Fibroblast of lung (primary cell): ENCODE measurements at regions not wholly inside any gene's neighbourhood (a gene's known extent, or its start where the extent isn't known, plus 50 kb on each side); places are given as distances from the start of the nearest gene placed in this dataset.
A peak's percentile ranks its signal among the peaks of the same experiment; 100 is the strongest.

Source experiments
- DNase-seq, 2 donors: peaks; one replicate each; pipeline versions ENCODE4 v3.0.0 to v3.0.0-alpha.2; 2010; ENCODE audit warnings: low read depth in 2 of 2
- H2AFZ ChIP-seq: 2 replicates; pipeline ENCODE4 v1.5.1; 2012; ENCODE audit warnings: low read length, control low read depth, inconsistent platforms
- H3K27ac ChIP-seq: 2 replicates; pipeline ENCODE4 v1.5.1; 2011; ENCODE audit warnings: low read length, control low read depth; ENCODE audit not compliant: insufficient read depth
- H3K27me3 ChIP-seq: 2 replicates; pipeline ENCODE4 v1.5.1; 2011; ENCODE audit warnings: mild to moderate bottlenecking, low read length; ENCODE audit not compliant: control insufficient read depth, insufficient read depth
- H3K36me3 ChIP-seq: 2 replicates; pipeline ENCODE4 v1.5.1; 2011; ENCODE audit warnings: low read length; ENCODE audit not compliant: control insufficient read depth, insufficient read depth
- H3K4me1 ChIP-seq: 2 replicates; pipeline ENCODE4 v1.5.1; 2011; ENCODE audit warnings: low read length; ENCODE audit not compliant: control insufficient read depth, insufficient read depth; ENCODE audit errors: extremely low read depth
- H3K4me2 ChIP-seq: 2 replicates; pipeline ENCODE4 v1.5.1; 2011; ENCODE audit warnings: low read length, control low read depth; ENCODE audit not compliant: insufficient read depth; ENCODE audit errors: extremely low read depth
- H3K4me3 ChIP-seq, 4 experiments: fragments of 200-600 bp in 1 of 4; sonication (generic) in 1 of 4; replicated peaks in 1 of 4; 2 replicates each; pipeline ENCODE4 v1.5.1; 2011 to 2016; ENCODE audit warnings: low read length in 4 of 4, low read depth in 3 of 4, mild to moderate bottlenecking in 3 of 4, control low read depth in 2 of 4, inconsistent platforms in 1 of 4, mixed read lengths in 1 of 4; ENCODE audit not compliant: insufficient read depth in 1 of 4; ENCODE audit errors: control extremely low read depth in 1 of 4
- H3K79me2 ChIP-seq: 2 replicates; pipeline ENCODE4 v1.5.1; 2012; ENCODE audit warnings: mild to moderate bottlenecking, low read length, inconsistent platforms; ENCODE audit not compliant: control insufficient read depth, insufficient read depth
- H3K9ac ChIP-seq: 2 replicates; pipeline ENCODE4 v1.5.1; 2011; ENCODE audit warnings: mild to moderate bottlenecking, low read length, control low read depth; ENCODE audit not compliant: insufficient read depth
- H3K9me3 ChIP-seq: 2 replicates; pipeline ENCODE4 v1.5.1; 2012; ENCODE audit warnings: low read depth, low read length; ENCODE audit not compliant: control insufficient read depth, insufficient read depth
- H4K20me1 ChIP-seq: 2 replicates; pipeline ENCODE4 v1.5.1; 2011; ENCODE audit warnings: low read length; ENCODE audit not compliant: control insufficient read depth, insufficient read depth; ENCODE audit errors: extremely low read depth
- EZH2 ChIP-seq: IDR thresholded peaks from 2 replicates; pipeline ENCODE4 v1.5.1; 2012; ENCODE audit warnings: low read length, control low read depth, mild to moderate bottlenecking; ENCODE audit errors: missing control alignments
- TF ChIP-seq, protein P1 (sequence below), 2 donors: IDR thresholded peaks in 1 of 2; conservative IDR thresholded peaks in 1 of 2; 1 replicate in 1 of 2; 2 replicates in 1 of 2; pipeline ENCODE4 v1.5.1; 2011 to 2012; ENCODE audit warnings: low read length in 2 of 2, control low read depth in 1 of 2, inconsistent platforms in 1 of 2, low read depth in 1 of 2, mild to moderate bottlenecking in 1 of 2

- no peak overlapping the region for H2AFZ ChIP-seq
- no peaks in the 10 kb centered on the region for H3K9me3 ChIP-seq
- H3K4me2 ChIP-seq, result no peak overlapping the region
- H3K27me3 ChIP-seq, result no peaks in the 10 kb centered on the region
- TF ChIP-seq EZH2, result no peak
- TF ChIP-seq, protein P1, sequence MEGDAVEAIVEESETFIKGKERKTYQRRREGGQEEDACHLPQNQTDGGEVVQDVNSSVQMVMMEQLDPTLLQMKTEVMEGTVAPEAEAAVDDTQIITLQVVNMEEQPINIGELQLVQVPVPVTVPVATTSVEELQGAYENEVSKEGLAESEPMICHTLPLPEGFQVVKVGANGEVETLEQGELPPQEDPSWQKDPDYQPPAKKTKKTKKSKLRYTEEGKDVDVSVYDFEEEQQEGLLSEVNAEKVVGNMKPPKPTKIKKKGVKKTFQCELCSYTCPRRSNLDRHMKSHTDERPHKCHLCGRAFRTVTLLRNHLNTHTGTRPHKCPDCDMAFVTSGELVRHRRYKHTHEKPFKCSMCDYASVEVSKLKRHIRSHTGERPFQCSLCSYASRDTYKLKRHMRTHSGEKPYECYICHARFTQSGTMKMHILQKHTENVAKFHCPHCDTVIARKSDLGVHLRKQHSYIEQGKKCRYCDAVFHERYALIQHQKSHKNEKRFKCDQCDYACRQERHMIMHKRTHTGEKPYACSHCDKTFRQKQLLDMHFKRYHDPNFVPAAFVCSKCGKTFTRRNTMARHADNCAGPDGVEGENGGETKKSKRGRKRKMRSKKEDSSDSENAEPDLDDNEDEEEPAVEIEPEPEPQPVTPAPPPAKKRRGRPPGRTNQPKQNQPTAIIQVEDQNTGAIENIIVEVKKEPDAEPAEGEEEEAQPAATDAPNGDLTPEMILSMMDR (conservative IDR thresholded peaks at IDR 0.05 in 1 of 2, IDR thresholded peaks at IDR 0.05 in 1 of 2; ENCODE audit: low read depth in 1 of 2, low read length in 2 of 2), result no peak
- no peak overlapping the region for H3K4me3 ChIP-seq
- H3K79me2 ChIP-seq, result no peaks in the 10 kb centered on the region
- no peaks in the 10 kb centered on the region for H4K20me1 ChIP-seq
- H3K9ac ChIP-seq, result no peak overlapping the region
- no peak overlapping the region for H3K27ac ChIP-seq
- no peaks in the 10 kb centered on the region for H3K36me3 ChIP-seq
- DNase-seq, result no peak
- no peaks in the 10 kb centered on the region for H3K4me1 ChIP-seq
These were observed 603.1 kb downstream of the NSUN3 start for GRCh38 chr3:94665922-94666321.

GRCh38 chr3:94671078-94671477 is 608.2 kb downstream of the NSUN3 start:
- H3K4me3 ChIP-seq, result no peak overlapping the region
- no peak overlapping the region for H2AFZ ChIP-seq
- no peaks in the 10 kb centered on the region for H3K27me3 ChIP-seq
- no peaks in the 10 kb centered on the region for H4K20me1 ChIP-seq
- peak in 1 of 2 donors; percentile 1 for DNase-seq
- H3K79me2 ChIP-seq, result no peaks in the 10 kb centered on the region
- H3K9ac ChIP-seq, result no peak overlapping the region
- H3K36me3 ChIP-seq, result no peaks in the 10 kb centered on the region
- no peak for TF ChIP-seq EZH2
- TF ChIP-seq, protein P1 (conservative IDR thresholded peaks at IDR 0.05 in 1 of 2, IDR thresholded peaks at IDR 0.05 in 1 of 2; ENCODE audit: low read depth in 1 of 2, low read length in 2 of 2), result no peak
- H3K4me2 ChIP-seq, result no peak overlapping the region
- H3K9me3 ChIP-seq, result no peaks in the 10 kb centered on the region
- no peaks in the 10 kb centered on the region for H3K4me1 ChIP-seq
- no peak overlapping the region for H3K27ac ChIP-seq

DNA sequence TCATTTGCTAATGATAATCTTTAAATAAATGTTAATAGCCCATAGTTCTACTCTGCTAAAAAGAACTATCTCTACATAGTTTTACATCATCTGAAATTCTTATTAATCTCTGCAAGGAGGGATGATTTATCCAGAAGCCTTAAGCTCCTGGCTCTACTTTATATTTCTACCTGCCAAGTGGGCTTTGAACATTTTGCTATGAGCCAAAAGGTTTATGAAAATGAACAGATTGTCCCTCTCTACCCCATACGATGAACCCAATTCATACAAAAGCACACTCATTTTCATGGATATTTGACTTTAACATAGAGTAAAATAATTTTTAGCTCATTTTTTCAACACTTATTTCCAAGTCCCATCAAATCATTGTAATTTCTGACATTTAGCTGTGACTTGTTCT is 611.0 kb downstream of the NSUN3 start:
- H3K9ac ChIP-seq, result no peak overlapping the region
- no peak overlapping the region for H3K27ac ChIP-seq
- DNase-seq, result no peak
- no peak overlapping the region for H3K4me3 ChIP-seq
- H3K9me3 ChIP-seq, result no peaks in the 10 kb centered on the region
- no peak for TF ChIP-seq EZH2
- TF ChIP-seq, protein P1 (conservative IDR thresholded peaks at IDR 0.05 in 1 of 2, IDR thresholded peaks at IDR 0.05 in 1 of 2; ENCODE audit: low read depth in 1 of 2, low read length in 2 of 2), result no peak
- no peak overlapping the region for H3K4me2 ChIP-seq
- H3K36me3 ChIP-seq, result no peaks in the 10 kb centered on the region
- H2AFZ ChIP-seq, result no peak overlapping the region
- H3K27me3 ChIP-seq, result no peaks in the 10 kb centered on the region
- no peaks in the 10 kb centered on the region for H3K79me2 ChIP-seq
- no peaks in the 10 kb centered on the region for H3K4me1 ChIP-seq
- H4K20me1 ChIP-seq, result no peaks in the 10 kb centered on the region
